ENCODE measurements at regions not wholly inside any gene's neighbourhood (a gene's known extent, or its start where the extent isn't known, plus 50 kb on each side); places are given as distances from the start of the nearest gene placed in this dataset.

DNA sequence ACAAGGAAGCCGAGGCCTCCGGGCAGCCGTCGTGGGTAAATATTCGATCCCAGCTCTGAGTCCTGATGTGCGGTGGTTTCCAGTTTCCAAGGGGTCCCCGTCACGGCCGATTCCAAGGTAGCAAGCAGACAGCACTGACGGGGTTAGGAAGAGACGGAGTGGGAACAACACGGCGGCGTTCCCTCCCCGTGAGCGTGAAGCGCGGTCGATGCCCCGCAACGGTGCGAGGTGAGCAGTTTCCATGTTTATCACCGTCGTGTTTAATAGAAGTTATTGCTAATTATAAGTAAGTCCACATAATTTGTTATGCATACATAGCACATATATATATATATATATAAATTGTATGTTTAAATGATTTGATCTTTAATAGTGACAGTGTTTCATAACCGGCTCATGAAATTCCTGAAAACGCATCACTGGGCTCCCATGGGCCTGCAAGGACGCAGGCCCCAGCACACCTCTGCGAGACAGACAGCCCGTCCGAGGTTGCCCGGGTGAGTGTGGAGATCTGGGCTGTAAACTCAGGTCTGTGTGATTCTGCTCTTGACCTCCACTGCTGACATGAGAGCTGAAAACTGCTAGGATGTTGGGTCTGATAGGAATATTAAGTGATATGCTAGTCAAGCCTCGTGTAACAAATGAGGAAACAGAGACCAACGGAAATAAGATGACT lies 243.5 kb upstream of the SALL3 start:
- H3K27ac Mint-ChIP-seq = no peak overlapping the region
- no peak for DNase-seq
- H3K4me1 Mint-ChIP-seq = no peaks in the 10 kb centered on the region
- H3K9me3 Mint-ChIP-seq (ENCODE audit: low read depth) = no peaks in the 10 kb centered on the region
- intact Hi-C loops (cut with DNase I, micrococcal nuclease) = no loop called here
- ATAC-seq = no peak
- CTCF ChIA-PET = interaction anchor here (0.7 kb wide), 1 partner anchor 26 kb away, joined by 3 read pairs; no protein-coding TSS in a partner anchor
- H3K27me3 Mint-ChIP-seq = no peaks in the 10 kb centered on the region
- POLR2A ChIA-PET = no interaction called here
- no peaks in the 10 kb centered on the region for H3K36me3 Mint-ChIP-seq (ENCODE audit: low read depth)
- H3K4me3 Mint-ChIP-seq = no peak overlapping the region

DNA sequence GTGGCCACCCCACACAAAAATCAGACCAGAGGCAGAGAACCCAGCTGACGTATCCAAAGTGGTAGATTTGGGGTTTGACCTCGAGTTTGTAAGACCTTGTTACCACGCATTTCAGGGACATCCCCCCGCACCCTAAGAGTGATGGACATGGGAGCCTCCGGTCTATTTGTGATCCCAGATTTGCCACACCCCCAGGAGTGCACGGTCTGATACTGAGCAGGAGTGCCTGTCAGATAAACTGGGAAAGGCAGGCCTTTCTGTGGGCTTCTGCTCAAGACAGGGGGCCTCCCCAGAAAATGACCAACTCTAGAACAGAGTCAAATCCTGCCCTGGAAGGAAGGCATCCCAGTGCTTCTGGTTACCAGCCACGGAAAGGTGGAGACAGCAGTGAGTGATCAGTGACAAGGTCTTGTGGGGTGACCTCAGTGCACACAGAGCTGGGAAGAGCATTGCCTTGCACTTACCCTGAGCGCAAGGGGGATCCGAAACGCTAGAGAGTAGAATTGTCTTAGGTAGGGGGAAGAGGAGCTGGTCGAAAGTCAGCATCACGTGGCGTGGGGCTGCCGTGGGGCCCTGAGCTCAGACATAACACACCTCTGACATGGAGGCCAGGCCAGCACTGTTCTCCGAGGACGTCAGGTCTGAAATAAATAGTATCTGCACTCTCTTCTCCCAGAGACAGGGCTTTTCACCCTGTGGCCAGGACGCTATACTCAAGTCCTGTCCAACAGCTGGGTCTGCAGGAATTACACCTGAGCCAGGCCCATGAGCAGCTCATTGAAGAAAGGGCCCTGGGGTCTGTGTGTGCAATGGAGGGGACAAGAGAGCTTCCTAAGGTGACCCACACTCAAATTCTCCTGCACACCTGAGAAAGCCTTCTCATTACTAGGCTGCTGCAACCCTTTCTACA lies 242.4 kb upstream of the SALL3 start:
- Mint-ChIP-seq H3K27me3 (no peaks in the 10 kb centered on the region), H3K4me1 (no peaks in the 10 kb centered on the region), H3K4me3 (no peak overlapping the region), H3K36me3 (ENCODE audit: low read depth) (no peaks in the 10 kb centered on the region), H3K9me3 (ENCODE audit: low read depth) (no peaks in the 10 kb centered on the region), H3K27ac (no peak overlapping the region)
- POLR2A ChIA-PET = no interaction called here
- ATAC-seq (no peak), DNase-seq (no peak)
- intact Hi-C loops (cut with DNase I, micrococcal nuclease) = no loop called here
- CTCF ChIA-PET = no interaction called here

DNA sequence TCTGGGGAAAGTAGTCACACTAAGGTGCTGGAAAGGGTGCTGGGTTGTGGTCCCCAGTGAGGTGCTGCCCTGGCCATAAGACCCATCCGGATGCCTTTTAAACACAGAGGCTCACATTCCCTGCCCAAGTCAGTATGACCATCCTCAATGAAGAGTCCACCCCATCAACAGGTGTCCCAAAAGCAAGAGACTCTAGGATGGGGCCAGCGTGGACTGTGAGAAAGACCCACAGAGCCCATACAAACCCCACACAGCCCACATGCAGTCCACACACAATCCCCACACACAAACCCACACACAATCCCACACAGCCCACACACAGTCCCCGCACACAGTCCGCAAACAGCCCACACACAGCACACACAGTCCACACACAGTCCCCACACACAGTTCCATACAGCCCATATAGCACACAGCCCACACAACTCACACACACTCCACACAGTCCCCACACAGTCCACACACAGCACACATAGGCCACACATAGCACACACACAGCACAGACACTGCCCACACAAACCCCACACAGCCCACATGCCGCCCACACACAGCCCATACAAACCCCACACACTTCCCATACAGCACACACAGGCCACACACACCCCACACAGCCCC lies 241.4 kb upstream of the SALL3 start:
- Mint-ChIP-seq H3K27ac (no peak overlapping the region), H3K4me3 (no peak overlapping the region), H3K27me3 (no peaks in the 10 kb centered on the region), H3K4me1 (no peaks in the 10 kb centered on the region), H3K9me3 (ENCODE audit: low read depth) (no peaks in the 10 kb centered on the region), H3K36me3 (ENCODE audit: low read depth) (no peaks in the 10 kb centered on the region)
- DNase-seq (no peak), ATAC-seq (no peak)
- intact Hi-C loops (cut with DNase I, micrococcal nuclease) = no loop called here
- ChIA-PET POLR2A (no interaction called here), CTCF (no interaction called here)

DNA sequence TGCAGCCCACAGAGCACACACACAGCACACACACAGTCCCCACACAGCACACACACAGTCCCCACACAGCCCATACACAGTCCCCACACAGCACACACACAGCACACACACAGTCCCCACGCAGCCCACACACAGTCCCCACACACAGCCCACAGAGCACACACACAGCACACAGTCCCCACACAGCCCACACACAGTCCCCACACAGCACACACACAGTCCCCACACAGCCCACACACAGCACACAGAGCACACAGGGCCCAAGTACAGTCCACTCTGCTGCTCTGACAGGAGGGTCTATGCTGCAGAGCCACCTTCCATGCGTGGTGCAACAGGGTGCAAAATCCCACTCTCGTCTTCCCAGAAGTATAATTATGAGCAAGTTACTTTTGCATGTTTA lies 240.5 kb upstream of the SALL3 start:
- Mint-ChIP-seq H3K9me3 (ENCODE audit: low read depth) (no peaks in the 10 kb centered on the region), H3K4me1 (no peaks in the 10 kb centered on the region), H3K27ac (no peak overlapping the region), H3K4me3 (no peak overlapping the region), H3K27me3 (no peaks in the 10 kb centered on the region), H3K36me3 (ENCODE audit: low read depth) (no peaks in the 10 kb centered on the region)
- no peak for ATAC-seq
- CTCF ChIA-PET = no interaction called here
- intact Hi-C loops (cut with DNase I, micrococcal nuclease) = no loop called here
- DNase-seq = no peak
- POLR2A ChIA-PET = no interaction called here

DNA sequence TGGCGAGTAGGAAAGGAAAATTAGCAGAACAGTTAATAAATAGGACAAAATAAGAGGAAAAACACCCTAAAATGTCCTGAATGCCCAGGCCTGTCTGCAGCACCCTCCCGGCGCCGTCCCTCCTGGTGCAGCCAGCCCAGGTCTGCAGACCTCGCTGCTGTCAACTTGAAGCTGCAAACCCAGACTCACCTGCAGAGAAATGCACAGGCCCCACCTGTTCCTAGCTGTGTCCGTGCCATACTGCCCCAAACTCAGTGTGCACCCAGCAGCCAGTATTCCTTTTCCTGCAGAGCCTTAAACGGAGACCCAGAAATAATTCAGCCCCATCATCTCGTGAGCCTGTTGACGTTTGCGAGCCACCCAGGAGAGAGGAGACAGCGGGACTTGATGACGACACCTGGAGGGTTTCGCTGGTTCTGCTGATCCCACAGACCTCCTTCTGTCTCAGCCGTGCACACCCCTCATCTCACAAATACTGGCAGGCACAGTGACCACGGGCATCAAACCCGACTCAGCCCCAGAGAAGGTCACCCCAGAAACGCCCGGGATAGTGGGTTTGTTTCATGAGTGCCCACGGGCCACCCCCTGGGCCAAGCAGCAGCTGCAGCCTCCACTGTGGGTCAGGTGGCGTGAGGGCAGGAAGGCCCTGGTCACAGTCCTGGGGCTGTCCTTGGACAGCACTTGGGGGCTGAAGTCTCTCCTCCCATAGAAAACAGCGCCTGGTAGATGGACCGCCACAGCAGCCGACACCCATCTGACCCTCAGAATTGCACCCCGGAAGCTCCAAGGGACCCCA lies 239.5 kb upstream of the SALL3 start:
- Mint-ChIP-seq H3K27me3 (peaks cover 1% of the 10 kb centered on the region), H3K4me1 (no peaks in the 10 kb centered on the region), H3K9me3 (ENCODE audit: low read depth) (no peaks in the 10 kb centered on the region), H3K36me3 (ENCODE audit: low read depth) (no peaks in the 10 kb centered on the region), H3K4me3 (no peak overlapping the region), H3K27ac (no peak overlapping the region)
- ChIA-PET CTCF (no interaction called here), POLR2A (no interaction called here)
- DNase-seq (no peak), ATAC-seq (no peak)
- intact Hi-C loops (cut with DNase I, micrococcal nuclease) = no loop called here

DNA sequence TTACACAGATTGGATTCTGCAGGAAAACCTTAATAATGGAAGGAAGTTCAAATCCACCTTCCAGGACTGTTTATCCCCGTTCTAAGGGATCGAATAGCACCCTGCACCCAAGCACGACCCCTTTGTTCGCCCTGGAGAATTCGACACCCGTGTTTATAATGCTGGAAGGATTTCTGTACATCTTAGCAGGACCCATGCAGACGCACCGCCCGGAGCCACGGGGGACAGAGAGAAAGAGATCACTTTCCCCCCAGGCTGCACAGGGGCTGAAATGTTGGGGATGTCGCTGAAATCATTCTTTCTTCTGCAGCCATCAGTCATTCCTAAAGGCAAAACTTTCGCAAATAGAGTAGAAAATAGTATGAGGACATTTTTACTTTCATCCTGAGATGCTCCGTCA lies 238.7 kb upstream of the SALL3 start:
- Mint-ChIP-seq H3K4me3 (no peak overlapping the region), H3K27me3 (peaks cover 1% of the 10 kb centered on the region), H3K9me3 (ENCODE audit: low read depth) (no peaks in the 10 kb centered on the region), H3K36me3 (ENCODE audit: low read depth) (no peaks in the 10 kb centered on the region), H3K27ac (no peak overlapping the region), H3K4me1 (no peaks in the 10 kb centered on the region)
- intact Hi-C loops (cut with DNase I, micrococcal nuclease) = no loop called here
- DNase-seq (no peak), ATAC-seq (no peak)
- ChIA-PET CTCF (no interaction called here), POLR2A (no interaction called here)

DNA sequence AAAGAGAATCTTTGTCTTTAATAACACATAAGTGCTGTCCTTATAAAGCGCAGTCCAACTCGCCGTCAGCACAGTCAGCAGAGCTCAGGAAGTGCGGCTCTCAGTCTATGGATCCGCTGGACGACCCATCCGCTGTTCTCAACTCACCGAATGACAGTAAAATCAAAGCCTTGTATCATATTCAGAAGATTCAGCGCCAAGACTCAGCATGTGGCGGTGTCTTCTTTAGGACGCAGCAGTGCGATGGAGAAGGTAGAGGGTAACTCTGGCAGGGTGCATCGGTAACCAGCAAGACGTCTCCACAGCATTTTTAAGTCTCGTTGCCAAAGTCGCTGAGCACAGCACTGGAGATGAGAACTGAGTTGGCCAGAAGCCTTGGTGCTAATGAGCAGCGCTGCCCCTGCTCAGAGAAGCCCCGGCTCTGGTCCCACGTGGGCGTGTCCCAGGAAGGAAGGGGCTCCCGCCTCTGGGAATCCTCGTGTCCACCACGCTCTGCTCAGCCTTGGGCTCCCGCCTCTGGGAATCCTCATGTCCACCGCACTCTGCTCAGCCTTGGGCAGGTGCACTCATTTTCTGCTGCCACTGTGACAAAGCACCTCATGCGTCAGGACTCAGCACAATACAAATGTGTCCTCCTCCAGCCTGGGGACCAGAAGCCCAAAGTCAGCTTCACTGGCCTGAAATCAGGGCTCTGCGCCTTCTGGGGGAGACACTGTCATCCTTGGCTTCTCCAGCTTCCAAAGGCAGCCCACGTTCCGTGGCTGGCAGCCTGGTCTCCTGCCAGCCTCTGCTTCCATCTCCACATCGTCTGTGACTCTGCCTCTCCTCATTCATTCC lies 238.0 kb upstream of the SALL3 start:
- no peak for ATAC-seq
- Mint-ChIP-seq H3K27ac (no peak overlapping the region), H3K4me1 (no peaks in the 10 kb centered on the region), H3K36me3 (ENCODE audit: low read depth) (no peaks in the 10 kb centered on the region), H3K4me3 (no peak overlapping the region), H3K9me3 (ENCODE audit: low read depth) (no peaks in the 10 kb centered on the region), H3K27me3 (peaks cover 1% of the 10 kb centered on the region)
- ChIA-PET POLR2A (no interaction called here), CTCF (no interaction called here)
- DNase-seq = no peak
- intact Hi-C loops (cut with DNase I, micrococcal nuclease) = no loop called here

DNA sequence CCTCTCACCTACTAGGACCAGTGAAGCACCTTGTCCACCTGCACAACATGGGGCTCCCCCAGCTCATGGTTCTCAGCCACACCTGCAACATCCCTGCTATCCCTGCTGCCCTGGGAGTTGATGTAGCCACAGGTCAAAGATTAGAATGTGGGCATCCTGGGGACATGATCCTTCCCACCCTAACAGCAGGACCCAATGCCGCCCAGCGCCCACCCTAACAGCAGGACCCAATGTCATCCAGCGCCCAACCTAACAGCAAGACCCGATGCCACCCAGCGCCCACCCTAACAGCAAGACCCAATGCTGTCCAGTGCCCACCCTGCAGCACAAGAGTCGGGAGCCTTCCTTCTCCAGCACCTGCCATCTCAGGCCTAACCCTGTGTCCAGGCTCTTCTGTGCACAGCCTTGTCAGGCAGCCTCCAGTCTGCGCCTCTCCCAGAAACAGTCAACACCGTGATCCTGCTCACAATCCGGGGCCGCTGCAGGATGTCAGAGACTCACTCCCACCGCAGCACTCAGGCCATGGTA lies 237.3 kb upstream of the SALL3 start:
- H3K27ac Mint-ChIP-seq = no peak overlapping the region
- no peak for DNase-seq
- ATAC-seq = no peak
- peaks cover 1% of the 10 kb centered on the region for H3K27me3 Mint-ChIP-seq
- H3K4me3 Mint-ChIP-seq = no peak overlapping the region
- no peaks in the 10 kb centered on the region for H3K4me1 Mint-ChIP-seq
- intact Hi-C loops (cut with DNase I, micrococcal nuclease) = no loop called here
- H3K36me3 Mint-ChIP-seq (ENCODE audit: low read depth) = no peaks in the 10 kb centered on the region
- POLR2A ChIA-PET = no interaction called here
- CTCF ChIA-PET = no interaction called here
- no peaks in the 10 kb centered on the region for H3K9me3 Mint-ChIP-seq (ENCODE audit: low read depth)

DNA sequence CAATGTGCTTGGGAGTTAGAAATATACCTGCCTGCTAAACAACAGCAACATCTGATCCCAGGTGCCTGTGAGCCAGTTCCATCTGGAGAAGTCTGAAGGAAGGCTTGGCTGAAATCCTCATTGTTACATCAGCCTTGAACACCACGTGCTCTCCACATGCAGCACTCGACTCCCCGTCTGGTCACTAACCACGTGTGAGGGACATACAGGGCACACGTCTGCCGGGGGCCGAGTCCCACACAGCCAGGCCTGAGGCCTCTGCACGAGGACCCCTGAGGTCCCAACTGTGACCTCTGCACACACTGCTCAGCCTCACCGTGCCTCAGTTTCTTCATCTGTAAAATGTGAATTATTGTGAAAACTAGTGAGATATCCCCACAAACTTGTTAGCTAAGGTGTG lies 236.5 kb upstream of the SALL3 start:
- ChIA-PET CTCF (interaction anchor here (1.3 kb wide), 1 partner anchor 81 kb away, joined by 4 read pairs; no protein-coding TSS in a partner anchor), POLR2A (no interaction called here)
- no peaks in the 10 kb centered on the region for H3K9me3 Mint-ChIP-seq (ENCODE audit: low read depth)
- no peaks in the 10 kb centered on the region for H3K36me3 Mint-ChIP-seq (ENCODE audit: low read depth)
- H3K4me1 Mint-ChIP-seq = no peaks in the 10 kb centered on the region
- no peak overlapping the region for H3K4me3 Mint-ChIP-seq
- H3K27me3 Mint-ChIP-seq = peaks cover 1% of the 10 kb centered on the region
- ATAC-seq (no peak), DNase-seq (no peak)
- no peak overlapping the region for H3K27ac Mint-ChIP-seq
- intact Hi-C loops (cut with DNase I, micrococcal nuclease) = no loop called here

DNA sequence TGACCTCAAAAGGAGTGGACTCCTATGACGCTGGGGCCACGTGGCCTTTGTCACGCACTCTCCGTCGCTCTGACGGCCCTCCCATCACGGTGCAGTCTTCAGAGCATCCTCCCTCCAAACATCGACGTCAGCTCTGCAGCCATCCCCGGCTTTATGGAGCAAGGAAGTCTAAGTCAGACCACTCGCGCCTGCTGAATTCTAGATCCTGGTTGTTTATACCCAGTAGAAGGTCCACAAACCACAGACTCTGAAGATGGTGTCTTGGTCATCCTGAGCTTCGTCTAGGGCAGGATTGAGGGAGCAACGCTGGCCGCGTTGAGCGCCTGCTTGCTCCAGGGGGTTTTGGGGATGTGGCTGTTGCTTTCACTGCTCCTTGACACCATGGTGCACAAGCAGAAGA lies 228.0 kb upstream of the SALL3 start:
- intact Hi-C loops (cut with DNase I, micrococcal nuclease) = no loop called here
- no peak overlapping the region for H3K27ac Mint-ChIP-seq
- ChIA-PET CTCF (no interaction called here), POLR2A (no interaction called here)
- no peaks in the 10 kb centered on the region for H3K36me3 Mint-ChIP-seq (ENCODE audit: low read depth)
- H3K9me3 Mint-ChIP-seq (ENCODE audit: low read depth) = no peaks in the 10 kb centered on the region
- DNase-seq (no peak), ATAC-seq (no peak)
- H3K27me3 Mint-ChIP-seq = peaks cover 3% of the 10 kb centered on the region
- no peak overlapping the region for H3K4me3 Mint-ChIP-seq
- H3K4me1 Mint-ChIP-seq = no peaks in the 10 kb centered on the region

DNA sequence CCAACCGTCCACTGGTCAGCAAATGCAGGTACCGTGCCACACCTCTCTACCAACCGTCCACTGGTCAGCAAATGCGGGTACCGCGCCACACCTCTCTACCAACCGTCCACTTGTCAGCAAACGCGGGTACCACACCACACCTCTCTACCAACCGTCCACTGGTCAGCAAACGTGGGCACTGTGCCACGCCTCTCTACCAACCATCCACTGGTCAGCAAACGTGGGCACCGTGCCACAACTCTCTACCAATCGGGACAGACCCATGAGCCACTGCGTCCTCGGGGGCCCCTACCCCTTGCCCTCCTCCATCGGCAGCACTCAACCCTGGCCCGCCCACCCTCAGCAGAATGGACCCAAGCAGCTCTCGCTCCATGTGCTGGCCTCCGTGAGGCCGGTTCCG lies 226.4 kb upstream of the SALL3 start:
- Mint-ChIP-seq H3K27ac (no peak overlapping the region), H3K36me3 (ENCODE audit: low read depth) (no peaks in the 10 kb centered on the region), H3K27me3 (peaks cover 3% of the 10 kb centered on the region), H3K4me3 (no peak overlapping the region), H3K9me3 (ENCODE audit: low read depth) (no peaks in the 10 kb centered on the region), H3K4me1 (no peaks in the 10 kb centered on the region)
- ChIA-PET POLR2A (no interaction called here), CTCF (no interaction called here)
- intact Hi-C loops (cut with DNase I, micrococcal nuclease) = no loop called here
- DNase-seq = no peak
- ATAC-seq = no peak
